ENCODE measurements at regions not wholly inside any gene's neighbourhood (a gene's known extent, or its start where the extent isn't known, plus 50 kb on each side); places are given as distances from the start of the nearest gene placed in this dataset.

DNA sequence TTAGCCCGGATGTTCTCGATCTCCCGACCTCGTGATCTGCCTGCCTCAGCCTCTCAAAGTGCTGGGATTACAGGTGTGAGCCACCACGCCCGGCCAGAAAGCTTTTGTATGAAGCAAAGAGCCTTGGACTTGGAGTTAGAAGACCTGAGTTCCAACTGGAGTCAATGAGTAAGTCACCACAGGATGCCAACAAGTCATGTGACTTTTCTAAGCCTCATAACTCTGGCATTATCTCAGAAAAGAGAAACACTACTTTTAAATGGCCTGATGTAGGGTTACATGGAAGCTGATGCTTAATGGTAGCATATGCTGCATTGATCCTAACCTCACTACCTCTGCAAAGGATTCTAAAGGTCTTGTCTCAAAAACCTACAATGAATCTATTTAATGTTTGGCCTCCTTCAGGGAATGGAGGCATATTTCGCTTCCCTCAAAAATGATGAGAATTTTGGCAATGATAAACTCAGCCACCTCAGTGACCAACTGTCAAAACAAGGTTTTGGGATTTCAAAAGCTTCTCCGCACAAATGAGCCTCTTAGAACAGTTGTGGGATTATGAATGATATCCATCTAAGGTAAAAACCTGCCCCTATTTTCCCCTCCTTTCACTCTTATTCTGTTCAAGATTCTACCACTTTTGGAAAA is 236.8 kb downstream of the ACTL7B start:
- H3K27ac ChIP-seq (ENCODE audit: low read depth), result no peak overlapping the region
- no peak overlapping the region for H3K4me2 ChIP-seq
- H3K9me2 ChIP-seq (ENCODE audit: insufficient read depth), result peaks cover 12% of the 10 kb centered on the region; the same call in 1 of the 2 replicates
- TF ChIP-seq STAT1 (IDR thresholded peaks at IDR 0.05; ENCODE audit: unreplicated experiment) (no peak), EZH2 (IDR thresholded peaks at IDR 0.05; ENCODE audit: low read depth, unreplicated experiment) (no peak), NANOG (IDR thresholded peaks at IDR 0.05; ENCODE audit: borderline replicate concordance) (no peak), JUNB (IDR thresholded peaks at IDR 0.05; ENCODE audit: unreplicated experiment) (no peak), POLR2AphosphoS5 (IDR thresholded peaks at IDR 0.05; ENCODE audit: low read depth) (no peak), EZH2phosphoT487 (IDR thresholded peaks at IDR 0.05; ENCODE audit: unreplicated experiment) (no peak), ZNF331 (CRISPR knock-in tag; IDR thresholded peaks at IDR 0.05; ENCODE audit: low read depth) (no peak), ZNF114 (CRISPR knock-in tag; IDR thresholded peaks at IDR 0.05) (no peak), CREB1 (CRISPR knock-in tag; IDR thresholded peaks at IDR 0.05; ENCODE audit: low read depth) (no peak)
- TF ChIP-seq, protein P1, sequence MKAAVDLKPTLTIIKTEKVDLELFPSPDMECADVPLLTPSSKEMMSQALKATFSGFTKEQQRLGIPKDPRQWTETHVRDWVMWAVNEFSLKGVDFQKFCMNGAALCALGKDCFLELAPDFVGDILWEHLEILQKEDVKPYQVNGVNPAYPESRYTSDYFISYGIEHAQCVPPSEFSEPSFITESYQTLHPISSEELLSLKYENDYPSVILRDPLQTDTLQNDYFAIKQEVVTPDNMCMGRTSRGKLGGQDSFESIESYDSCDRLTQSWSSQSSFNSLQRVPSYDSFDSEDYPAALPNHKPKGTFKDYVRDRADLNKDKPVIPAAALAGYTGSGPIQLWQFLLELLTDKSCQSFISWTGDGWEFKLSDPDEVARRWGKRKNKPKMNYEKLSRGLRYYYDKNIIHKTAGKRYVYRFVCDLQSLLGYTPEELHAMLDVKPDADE (IDR thresholded peaks at IDR 0.05), result no peak
- TF ChIP-seq, protein P2, sequence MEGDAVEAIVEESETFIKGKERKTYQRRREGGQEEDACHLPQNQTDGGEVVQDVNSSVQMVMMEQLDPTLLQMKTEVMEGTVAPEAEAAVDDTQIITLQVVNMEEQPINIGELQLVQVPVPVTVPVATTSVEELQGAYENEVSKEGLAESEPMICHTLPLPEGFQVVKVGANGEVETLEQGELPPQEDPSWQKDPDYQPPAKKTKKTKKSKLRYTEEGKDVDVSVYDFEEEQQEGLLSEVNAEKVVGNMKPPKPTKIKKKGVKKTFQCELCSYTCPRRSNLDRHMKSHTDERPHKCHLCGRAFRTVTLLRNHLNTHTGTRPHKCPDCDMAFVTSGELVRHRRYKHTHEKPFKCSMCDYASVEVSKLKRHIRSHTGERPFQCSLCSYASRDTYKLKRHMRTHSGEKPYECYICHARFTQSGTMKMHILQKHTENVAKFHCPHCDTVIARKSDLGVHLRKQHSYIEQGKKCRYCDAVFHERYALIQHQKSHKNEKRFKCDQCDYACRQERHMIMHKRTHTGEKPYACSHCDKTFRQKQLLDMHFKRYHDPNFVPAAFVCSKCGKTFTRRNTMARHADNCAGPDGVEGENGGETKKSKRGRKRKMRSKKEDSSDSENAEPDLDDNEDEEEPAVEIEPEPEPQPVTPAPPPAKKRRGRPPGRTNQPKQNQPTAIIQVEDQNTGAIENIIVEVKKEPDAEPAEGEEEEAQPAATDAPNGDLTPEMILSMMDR (conservative IDR thresholded peaks at IDR 0.05; ENCODE audit: low read depth in 2 of 2), result no peak
- TF ChIP-seq, protein P3, sequence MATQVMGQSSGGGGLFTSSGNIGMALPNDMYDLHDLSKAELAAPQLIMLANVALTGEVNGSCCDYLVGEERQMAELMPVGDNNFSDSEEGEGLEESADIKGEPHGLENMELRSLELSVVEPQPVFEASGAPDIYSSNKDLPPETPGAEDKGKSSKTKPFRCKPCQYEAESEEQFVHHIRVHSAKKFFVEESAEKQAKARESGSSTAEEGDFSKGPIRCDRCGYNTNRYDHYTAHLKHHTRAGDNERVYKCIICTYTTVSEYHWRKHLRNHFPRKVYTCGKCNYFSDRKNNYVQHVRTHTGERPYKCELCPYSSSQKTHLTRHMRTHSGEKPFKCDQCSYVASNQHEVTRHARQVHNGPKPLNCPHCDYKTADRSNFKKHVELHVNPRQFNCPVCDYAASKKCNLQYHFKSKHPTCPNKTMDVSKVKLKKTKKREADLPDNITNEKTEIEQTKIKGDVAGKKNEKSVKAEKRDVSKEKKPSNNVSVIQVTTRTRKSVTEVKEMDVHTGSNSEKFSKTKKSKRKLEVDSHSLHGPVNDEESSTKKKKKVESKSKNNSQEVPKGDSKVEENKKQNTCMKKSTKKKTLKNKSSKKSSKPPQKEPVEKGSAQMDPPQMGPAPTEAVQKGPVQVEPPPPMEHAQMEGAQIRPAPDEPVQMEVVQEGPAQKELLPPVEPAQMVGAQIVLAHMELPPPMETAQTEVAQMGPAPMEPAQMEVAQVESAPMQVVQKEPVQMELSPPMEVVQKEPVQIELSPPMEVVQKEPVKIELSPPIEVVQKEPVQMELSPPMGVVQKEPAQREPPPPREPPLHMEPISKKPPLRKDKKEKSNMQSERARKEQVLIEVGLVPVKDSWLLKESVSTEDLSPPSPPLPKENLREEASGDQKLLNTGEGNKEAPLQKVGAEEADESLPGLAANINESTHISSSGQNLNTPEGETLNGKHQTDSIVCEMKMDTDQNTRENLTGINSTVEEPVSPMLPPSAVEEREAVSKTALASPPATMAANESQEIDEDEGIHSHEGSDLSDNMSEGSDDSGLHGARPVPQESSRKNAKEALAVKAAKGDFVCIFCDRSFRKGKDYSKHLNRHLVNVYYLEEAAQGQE (IDR thresholded peaks at IDR 0.05; ENCODE audit: unreplicated experiment), result no peak
- TF ChIP-seq, protein P4, sequence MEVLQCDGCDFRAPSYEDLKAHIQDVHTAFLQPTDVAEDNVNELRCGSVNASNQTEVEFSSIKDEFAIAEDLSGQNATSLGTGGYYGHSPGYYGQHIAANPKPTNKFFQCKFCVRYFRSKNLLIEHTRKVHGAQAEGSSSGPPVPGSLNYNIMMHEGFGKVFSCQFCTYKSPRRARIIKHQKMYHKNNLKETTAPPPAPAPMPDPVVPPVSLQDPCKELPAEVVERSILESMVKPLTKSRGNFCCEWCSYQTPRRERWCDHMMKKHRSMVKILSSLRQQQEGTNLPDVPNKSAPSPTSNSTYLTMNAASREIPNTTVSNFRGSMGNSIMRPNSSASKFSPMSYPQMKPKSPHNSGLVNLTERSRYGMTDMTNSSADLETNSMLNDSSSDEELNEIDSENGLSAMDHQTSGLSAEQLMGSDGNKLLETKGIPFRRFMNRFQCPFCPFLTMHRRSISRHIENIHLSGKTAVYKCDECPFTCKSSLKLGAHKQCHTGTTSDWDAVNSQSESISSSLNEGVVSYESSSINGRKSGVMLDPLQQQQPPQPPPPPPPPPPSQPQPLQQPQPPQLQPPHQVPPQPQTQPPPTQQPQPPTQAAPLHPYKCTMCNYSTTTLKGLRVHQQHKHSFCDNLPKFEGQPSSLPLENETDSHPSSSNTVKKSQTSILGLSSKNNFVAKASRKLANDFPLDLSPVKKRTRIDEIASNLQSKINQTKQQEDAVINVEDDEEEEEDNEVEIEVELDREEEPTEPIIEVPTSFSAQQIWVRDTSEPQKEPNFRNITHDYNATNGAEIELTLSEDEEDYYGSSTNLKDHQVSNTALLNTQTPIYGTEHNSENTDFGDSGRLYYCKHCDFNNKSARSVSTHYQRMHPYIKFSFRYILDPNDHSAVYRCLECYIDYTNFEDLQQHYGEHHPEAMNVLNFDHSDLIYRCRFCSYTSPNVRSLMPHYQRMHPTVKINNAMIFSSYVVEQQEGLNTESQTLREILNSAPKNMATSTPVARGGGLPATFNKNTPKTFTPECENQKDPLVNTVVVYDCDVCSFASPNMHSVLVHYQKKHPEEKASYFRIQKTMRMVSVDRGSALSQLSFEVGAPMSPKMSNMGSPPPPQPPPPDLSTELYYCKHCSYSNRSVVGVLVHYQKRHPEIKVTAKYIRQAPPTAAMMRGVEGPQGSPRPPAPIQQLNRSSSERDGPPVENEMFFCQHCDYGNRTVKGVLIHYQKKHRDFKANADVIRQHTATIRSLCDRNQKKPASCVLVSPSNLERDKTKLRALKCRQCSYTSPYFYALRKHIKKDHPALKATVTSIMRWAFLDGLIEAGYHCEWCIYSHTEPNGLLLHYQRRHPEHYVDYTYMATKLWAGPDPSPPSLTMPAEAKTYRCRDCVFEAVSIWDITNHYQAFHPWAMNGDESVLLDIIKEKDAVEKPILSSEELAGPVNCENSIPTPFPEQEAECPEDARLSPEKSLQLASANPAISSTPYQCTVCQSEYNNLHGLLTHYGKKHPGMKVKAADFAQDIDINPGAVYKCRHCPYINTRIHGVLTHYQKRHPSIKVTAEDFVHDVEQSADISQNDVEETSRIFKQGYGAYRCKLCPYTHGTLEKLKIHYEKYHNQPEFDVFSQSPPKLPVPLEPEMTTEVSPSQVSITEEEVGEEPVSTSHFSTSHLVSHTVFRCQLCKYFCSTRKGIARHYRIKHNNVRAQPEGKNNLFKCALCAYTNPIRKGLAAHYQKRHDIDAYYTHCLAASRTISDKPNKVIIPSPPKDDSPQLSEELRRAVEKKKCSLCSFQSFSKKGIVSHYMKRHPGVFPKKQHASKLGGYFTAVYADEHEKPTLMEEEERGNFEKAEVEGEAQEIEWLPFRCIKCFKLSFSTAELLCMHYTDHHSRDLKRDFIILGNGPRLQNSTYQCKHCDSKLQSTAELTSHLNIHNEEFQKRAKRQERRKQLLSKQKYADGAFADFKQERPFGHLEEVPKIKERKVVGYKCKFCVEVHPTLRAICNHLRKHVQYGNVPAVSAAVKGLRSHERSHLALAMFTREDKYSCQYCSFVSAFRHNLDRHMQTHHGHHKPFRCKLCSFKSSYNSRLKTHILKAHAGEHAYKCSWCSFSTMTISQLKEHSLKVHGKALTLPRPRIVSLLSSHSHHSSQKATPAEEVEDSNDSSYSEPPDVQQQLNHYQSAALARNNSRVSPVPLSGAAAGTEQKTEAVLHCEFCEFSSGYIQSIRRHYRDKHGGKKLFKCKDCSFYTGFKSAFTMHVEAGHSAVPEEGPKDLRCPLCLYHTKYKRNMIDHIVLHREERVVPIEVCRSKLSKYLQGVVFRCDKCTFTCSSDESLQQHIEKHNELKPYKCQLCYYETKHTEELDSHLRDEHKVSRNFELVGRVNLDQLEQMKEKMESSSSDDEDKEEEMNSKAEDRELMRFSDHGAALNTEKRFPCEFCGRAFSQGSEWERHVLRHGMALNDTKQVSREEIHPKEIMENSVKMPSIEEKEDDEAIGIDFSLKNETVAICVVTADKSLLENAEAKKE (CRISPR knock-in tag; IDR thresholded peaks at IDR 0.05), result no peak
- no peaks in the 10 kb centered on the region for H3F3A ChIP-seq (replicated peaks; ENCODE audit: low read depth)
- no peaks in the 10 kb centered on the region for H3K27me3 ChIP-seq (ENCODE audit: insufficient read depth)
- H2AFZ ChIP-seq, result no peak overlapping the region
- H3K79me2 ChIP-seq (replicated peaks; ENCODE audit: insufficient read depth), result no peaks in the 10 kb centered on the region
- Mint-ChIP-seq H3K36me3 (ENCODE audit: low read depth) (no peaks in the 10 kb centered on the region; the same call in 2 of the 3 replicates), H3K27ac (no peak overlapping the region), H3K4me3 (no peak overlapping the region), H3K27me3 (ENCODE audit: insufficient read depth, low read depth, poor library complexity) (no peaks in the 10 kb centered on the region), H3K9me3 (no peaks in the 10 kb centered on the region), H3K4me1 (no peaks in the 10 kb centered on the region)
- H3K36me3 ChIP-seq (ENCODE audit: insufficient read depth), result no peaks in the 10 kb centered on the region
- H3K4me1 ChIP-seq (ENCODE audit: insufficient read depth), result no peaks in the 10 kb centered on the region
- H3K4me3 ChIP-seq, result no peak overlapping the region
- H4K20me1 ChIP-seq (replicated peaks; ENCODE audit: insufficient read depth), result no peaks in the 10 kb centered on the region
- ATAC-seq (no peak), DNase-seq (ENCODE audit: low spot score) (no peak)

Measured in GM23338 (cell line).